ENCODE measurements at regions not wholly inside any gene's neighbourhood (a gene's known extent, or its start where the extent isn't known, plus 50 kb on each side); places are given as distances from the start of the nearest gene placed in this dataset.

DNA sequence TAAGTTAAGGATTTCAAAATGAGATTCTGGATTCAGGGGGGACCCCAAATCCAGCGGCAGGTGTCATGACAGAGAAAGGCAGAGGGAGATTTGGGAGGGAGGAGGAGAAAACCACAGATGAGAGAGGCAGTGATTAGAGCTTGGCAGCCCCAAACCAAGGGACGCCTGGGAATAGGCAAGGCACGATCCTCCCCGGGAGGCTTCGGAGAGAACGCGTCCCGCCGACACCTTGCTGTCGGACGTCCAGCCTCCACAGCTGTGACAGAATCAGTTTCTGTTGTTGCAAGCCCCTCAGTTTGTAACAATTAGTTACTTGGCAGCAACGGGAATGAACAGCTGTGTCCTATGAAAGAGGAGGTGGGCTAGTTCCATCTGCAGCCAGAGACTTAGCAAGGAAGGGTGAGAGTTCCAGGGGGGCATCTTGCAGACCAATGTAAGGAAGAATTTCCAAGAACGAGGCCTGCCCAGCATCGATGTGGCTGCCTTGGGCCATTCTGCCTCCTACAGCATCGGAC is 110.7 kb upstream of the SDK2 start:
- TF ChIP-seq, protein P1, sequence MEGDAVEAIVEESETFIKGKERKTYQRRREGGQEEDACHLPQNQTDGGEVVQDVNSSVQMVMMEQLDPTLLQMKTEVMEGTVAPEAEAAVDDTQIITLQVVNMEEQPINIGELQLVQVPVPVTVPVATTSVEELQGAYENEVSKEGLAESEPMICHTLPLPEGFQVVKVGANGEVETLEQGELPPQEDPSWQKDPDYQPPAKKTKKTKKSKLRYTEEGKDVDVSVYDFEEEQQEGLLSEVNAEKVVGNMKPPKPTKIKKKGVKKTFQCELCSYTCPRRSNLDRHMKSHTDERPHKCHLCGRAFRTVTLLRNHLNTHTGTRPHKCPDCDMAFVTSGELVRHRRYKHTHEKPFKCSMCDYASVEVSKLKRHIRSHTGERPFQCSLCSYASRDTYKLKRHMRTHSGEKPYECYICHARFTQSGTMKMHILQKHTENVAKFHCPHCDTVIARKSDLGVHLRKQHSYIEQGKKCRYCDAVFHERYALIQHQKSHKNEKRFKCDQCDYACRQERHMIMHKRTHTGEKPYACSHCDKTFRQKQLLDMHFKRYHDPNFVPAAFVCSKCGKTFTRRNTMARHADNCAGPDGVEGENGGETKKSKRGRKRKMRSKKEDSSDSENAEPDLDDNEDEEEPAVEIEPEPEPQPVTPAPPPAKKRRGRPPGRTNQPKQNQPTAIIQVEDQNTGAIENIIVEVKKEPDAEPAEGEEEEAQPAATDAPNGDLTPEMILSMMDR (IDR thresholded peaks at IDR 0.05): no peak
- no peak for TF ChIP-seq POLR2A (IDR thresholded peaks at IDR 0.05)
